Ammon's horn (tissue), 1 donor: ENCODE measurements at regions not wholly inside any gene's neighbourhood (a gene's known extent, or its start where the extent isn't known, plus 50 kb on each side); places are given as distances from the start of the nearest gene placed in this dataset.
A peak's percentile ranks its signal among the peaks of the same experiment; 100 is the strongest.

Experiments
- DNase-seq: peaks from one replicate; pipeline ENCODE4 v3.0.0-alpha.2; 2016; ENCODE audit warnings: low spot score

GRCh38 chr18:53644799-53645471 lies 579.5 kb downstream of the MBD2 start:
- no peak for DNase-seq

- DNase-seq = no peak
These were observed 584.8 kb downstream of the MBD2 start for GRCh38 chr18:53639687-53640086.

- no peak for DNase-seq
These were observed 595.1 kb downstream of the MBD2 start for GRCh38 chr18:53629337-53629736.

GRCh38 chr18:53625997-53626599 lies 598.4 kb downstream of the MBD2 start:
- no peak for DNase-seq

- no peak for DNase-seq
These were observed 613.5 kb downstream of the MBD2 start for GRCh38 chr18:53610957-53611356.

GRCh38 chr18:53606792-53607191 lies 617.7 kb downstream of the MBD2 start:
- no peak for DNase-seq

GRCh38 chr18:53605198-53605597 lies 619.3 kb downstream of the MBD2 start:
- no peak for DNase-seq

GRCh38 chr18:53603276-53603675 lies 621.2 kb downstream of the MBD2 start:
- peak; percentile 45 for DNase-seq

GRCh38 chr18:53601344-53601743 lies 623.1 kb downstream of the MBD2 start:
- no peak for DNase-seq

GRCh38 chr18:53586923-53587322 lies 637.5 kb downstream of the MBD2 start:
- no peak for DNase-seq
